HCT116 (cell line): ENCODE measurements at regions not wholly inside any gene's neighbourhood (a gene's known extent, or its start where the extent isn't known, plus 50 kb on each side); places are given as distances from the start of the nearest gene placed in this dataset.

Source experiments
- ATAC-seq: fragments of 200-7000 bp; cut with Tn5 transposase; 2 replicates; pipeline ENCODE4 v1.9.1; 2020; ENCODE audit warnings: mild to moderate bottlenecking, moderate library complexity
- BruUV-seq: library from RNA; stranded (reverse); fragments of 400-500 nt; replicated peaks from 2 replicates; lab custom pipeline; 2021; lab: Mats Ljungman, UMichigan
- CTCF ChIA-PET: fragments of 300-600 bp; sonication (Branson Sonifier 250); formaldehyde crosslinking; loops from one replicate; lab custom pipeline; 2021; ENCODE audit warnings: antibody characterized with exemption; lab: Charles Lee
- POLR2A ChIA-PET: fragments of 300-600, 350-600 bp; sonication (Branson Sonifier 250); formaldehyde crosslinking; loops from one replicate; lab custom pipeline; 2021; ENCODE audit warnings: antibody characterized with exemption; lab: Charles Lee
- RAD21 ChIA-PET, 2 experiments: fragments of 300-600 bp; sonication (Branson Sonifier 250); formaldehyde crosslinking; loops; one replicate each; lab custom pipeline; 2023; ENCODE audit warnings: low total read pairs in 2 of 2; ENCODE audit not compliant: uncharacterized antibody in 2 of 2, unreplicated experiment in 2 of 2, low non-redundant PET in 1 of 2; lab: Charles Lee
- DNase-seq: peaks from one replicate; pipeline ENCODE4 v3.0.0-alpha.2; 2010; ENCODE audit warnings: low read depth, low spot score
- H2AFZ ChIP-seq: fragments of 200-600 bp; shearing (Covaris generic), sonication (generic); 2 replicates; pipeline ENCODE4 v1.6.1; 2017; ENCODE audit warnings: low read depth, mixed run types, mixed read lengths, antibody characterized with exemption, low read length; ENCODE audit not compliant: poor library complexity, severe bottlenecking
- H3K27ac ChIP-seq: 2 replicates; pipeline ENCODE4 v1.5.1; 2012; ENCODE audit warnings: low read depth, low read length
- H3K27me3 ChIP-seq: fragments of 200-600 bp; sonication (generic); 2 replicates; pipeline ENCODE4 v1.6.1; 2016; ENCODE audit warnings: mixed run types, low read length, mixed read lengths; ENCODE audit not compliant: insufficient read depth
- H3K36me3 ChIP-seq, 2 experiments: fragments of 200-500 bp in 1 of 2; fragments of 200-600 bp in 1 of 2; sonication (Bioruptor generic) in 1 of 2; sonication (generic) in 1 of 2; 2 replicates each; pipeline versions ENCODE4 v1.5.1 to v1.6.1; 2014 to 2016; ENCODE audit warnings: low read length in 2 of 2, inconsistent platforms in 1 of 2, mixed read lengths in 1 of 2, mixed run types in 1 of 2; ENCODE audit not compliant: insufficient read depth in 2 of 2, control insufficient read depth in 1 of 2
- H3K4me1 ChIP-seq, 2 experiments: fragments of 200-600 bp in 1 of 2; sonication (generic) in 1 of 2; 2 replicates each; pipeline versions ENCODE4 v1.5.1 to v1.6.1; 2012 to 2017; ENCODE audit warnings: low read length in 2 of 2, inconsistent platforms in 1 of 2, mild to moderate bottlenecking in 1 of 2, mixed read lengths in 1 of 2, mixed run types in 1 of 2, moderate library complexity in 1 of 2; ENCODE audit not compliant: insufficient read depth in 2 of 2, control insufficient read depth in 1 of 2
- H3K4me2 ChIP-seq: fragments of 200-600 bp; sonication (generic); 2 replicates; pipeline ENCODE4 v1.6.1; 2017; ENCODE audit warnings: mixed run types, low read length, mixed read lengths
- H3K4me3 ChIP-seq, 2 experiments: fragments of 200-600 bp in 1 of 2; sonication (generic) in 1 of 2; replicated peaks in 1 of 2; 2 replicates each; pipeline ENCODE4 v1.5.1; 2011 to 2016; ENCODE audit warnings: low read length in 2 of 2, control low read depth in 1 of 2, low read depth in 1 of 2, mild to moderate bottlenecking in 1 of 2, mixed read lengths in 1 of 2, mixed run types in 1 of 2
- H3K79me2 ChIP-seq: fragments of 200-600 bp; sonication (generic); 2 replicates; pipeline ENCODE4 v1.6.1; 2017; ENCODE audit warnings: mild to moderate bottlenecking, mixed run types, low read length, moderate library complexity, mixed read lengths; ENCODE audit not compliant: insufficient read depth
- H3K9ac ChIP-seq: fragments of 200-600 bp; sonication (generic); 2 replicates; pipeline ENCODE4 v1.6.1; 2016; ENCODE audit warnings: low read length, mixed read lengths
- H3K9me2 ChIP-seq: fragments of 200-600 bp; sonication (generic), shearing (Covaris generic); 2 replicates; pipeline ENCODE4 v1.6.1; 2017; ENCODE audit warnings: mixed run types, mild to moderate bottlenecking, moderate library complexity; ENCODE audit not compliant: insufficient read depth
- H3K9me3 ChIP-seq, 2 experiments: fragments of 200-500 bp in 1 of 2; fragments of 200-600 bp in 1 of 2; sonication (Bioruptor generic) in 1 of 2; sonication (generic) in 1 of 2; 2 replicates each; pipeline ENCODE4 v1.6.1; 2014 to 2017; ENCODE audit warnings: low read length in 2 of 2, mixed read lengths in 2 of 2, inconsistent platforms in 1 of 2, low read depth in 1 of 2, mild to moderate bottlenecking in 1 of 2, mixed run types in 1 of 2, moderate library complexity in 1 of 2; ENCODE audit not compliant: control insufficient read depth in 1 of 2, insufficient read depth in 1 of 2
- H4K20me1 ChIP-seq: fragments of 200-600 bp; sonication (generic), shearing (Covaris generic); 2 replicates; pipeline ENCODE4 v1.6.1; 2017; ENCODE audit warnings: mixed run types, mild to moderate bottlenecking, moderate library complexity; ENCODE audit not compliant: insufficient read depth
- CBX3 ChIP-seq: IDR thresholded peaks from 2 replicates; pipeline ENCODE4 v1.6.1; 2012; ENCODE audit warnings: low read depth
- CEBPB ChIP-seq: IDR thresholded peaks from 2 replicates; pipeline ENCODE4 v1.6.1; 2012; ENCODE audit warnings: low read depth
- EGR1 ChIP-seq: IDR thresholded peaks from 2 replicates; pipeline ENCODE4 v1.6.1; 2012; ENCODE audit warnings: low read depth
- ELF1 ChIP-seq: IDR thresholded peaks from 2 replicates; pipeline ENCODE4 v1.6.1; 2012; ENCODE audit warnings: low read depth, borderline replicate concordance
- EZH2 ChIP-seq: fragments of 200-600 bp; sonication (generic); IDR thresholded peaks from 2 replicates; pipeline ENCODE4 v1.6.1; 2017; ENCODE audit warnings: antibody characterized with exemption, mixed run types
- EZH2phosphoT487 ChIP-seq: fragments of 200-600 bp; IDR thresholded peaks from 2 replicates; pipeline ENCODE4 v1.6.1; 2018; ENCODE audit warnings: antibody characterized with exemption, borderline replicate concordance
- SP1 ChIP-seq: IDR thresholded peaks from 2 replicates; pipeline ENCODE4 v1.6.1; 2012; ENCODE audit warnings: low read depth
- SRF ChIP-seq: IDR thresholded peaks from 2 replicates; pipeline ENCODE4 v1.6.1; 2012; ENCODE audit warnings: low read depth
- TCF7L2 ChIP-seq: IDR thresholded peaks from 2 replicates; pipeline ENCODE4 v1.7.0; 2011; ENCODE audit warnings: borderline replicate concordance, inconsistent platforms; ENCODE audit not compliant: insufficient read depth, insufficient read length; ENCODE audit errors: extremely low read depth
- ZFX ChIP-seq: fragments of 450-650 bp; IDR thresholded peaks from 2 replicates; pipeline ENCODE4 v1.6.1; 2017
- ZNF274 ChIP-seq: fragments of 200-500 bp; sonication (Bioruptor generic); IDR thresholded peaks from 2 replicates; pipeline ENCODE4 v1.6.1; 2014; ENCODE audit warnings: mild to moderate bottlenecking, low read depth, low read length, inconsistent platforms
- intact Hi-C: fragments of 100-400 bp; cut with micrococcal nuclease; formaldehyde crosslinking; loops from 2 replicates; pipeline ENCODE4 v1.10.0; 2022
- TF ChIP-seq, protein P1 (sequence below): IDR thresholded peaks from 2 replicates; pipeline ENCODE4 v1.6.1; 2011; ENCODE audit warnings: mild to moderate bottlenecking, low read length, moderate library complexity; ENCODE audit not compliant: insufficient replicate concordance; ENCODE audit errors: extremely low read depth

DNA sequence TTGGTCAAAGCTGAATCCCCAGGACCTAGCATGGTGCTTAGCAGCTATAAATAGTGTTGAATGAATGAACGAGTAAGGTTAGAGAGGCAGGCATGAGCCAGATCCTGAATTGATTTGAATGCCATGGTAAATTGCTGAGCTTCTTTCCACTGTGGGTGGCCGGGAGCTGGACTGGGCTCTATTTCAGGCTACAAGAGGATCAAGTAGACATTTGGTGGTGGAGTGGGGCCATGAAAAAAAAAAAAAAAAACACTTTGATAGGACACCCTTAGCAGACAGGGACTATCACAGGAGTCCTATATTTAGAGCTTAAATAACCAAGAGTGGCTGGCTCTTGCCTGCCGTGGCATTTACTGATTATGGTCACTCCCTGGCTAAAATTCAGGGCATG lies 77.6 kb downstream of the MIAT start:
- ATAC-seq (no peak), DNase-seq (no peak)
- Histone ChIP-seq H3K27me3 (no peaks in the 10 kb centered on the region), H2AFZ (no peak overlapping the region), H3K79me2 (no peaks in the 10 kb centered on the region), H3K4me2 (no peak overlapping the region), H3K36me3 (no peaks in the 10 kb centered on the region), H3K9me2 (no peaks in the 10 kb centered on the region; the same call in 1 of the 2 replicates), H3K4me3 (no peak overlapping the region), H3K27ac (no peak overlapping the region), H4K20me1 (no peaks in the 10 kb centered on the region), H3K4me1 (no peaks in the 10 kb centered on the region), H3K9ac (no peak overlapping the region), H3K9me3 (no peaks in the 10 kb centered on the region)
- ChIA-PET RAD21 (no interaction called here), CTCF (no interaction called here), POLR2A (no interaction called here)
- no TSS peak for BruUV-seq
- no peak for TF ChIP-seq CEBPB
- intact Hi-C loops: no loop called here

DNA sequence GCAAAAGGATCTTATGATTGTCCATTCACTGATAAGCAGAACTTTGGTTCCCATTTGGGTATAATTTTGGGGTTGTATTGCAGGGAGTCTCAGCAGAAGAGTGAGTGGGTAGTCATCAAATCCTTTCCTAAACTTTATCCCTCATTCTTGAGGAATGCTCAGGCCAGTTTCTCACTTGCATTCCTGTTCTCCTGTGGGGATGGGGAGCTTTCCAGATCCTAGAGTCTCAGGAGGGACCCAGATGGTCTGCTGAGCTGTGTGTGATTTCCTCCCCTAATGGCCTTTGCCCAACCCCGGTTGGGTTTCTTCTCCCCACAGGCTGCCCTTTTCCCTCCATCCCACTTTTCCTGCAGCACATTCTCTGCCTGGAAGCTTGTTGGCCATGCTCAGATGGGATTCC lies 79.9 kb downstream of the MIAT start:
- no peak for TF ChIP-seq SRF
- no peak for TF ChIP-seq EZH2
- no peak for TF ChIP-seq ZFX
- TF ChIP-seq TCF7L2: no peak
- no peak for TF ChIP-seq CEBPB
- TF ChIP-seq ELF1: no peak
- TF ChIP-seq EZH2phosphoT487: no peak
- TF ChIP-seq, protein P1, sequence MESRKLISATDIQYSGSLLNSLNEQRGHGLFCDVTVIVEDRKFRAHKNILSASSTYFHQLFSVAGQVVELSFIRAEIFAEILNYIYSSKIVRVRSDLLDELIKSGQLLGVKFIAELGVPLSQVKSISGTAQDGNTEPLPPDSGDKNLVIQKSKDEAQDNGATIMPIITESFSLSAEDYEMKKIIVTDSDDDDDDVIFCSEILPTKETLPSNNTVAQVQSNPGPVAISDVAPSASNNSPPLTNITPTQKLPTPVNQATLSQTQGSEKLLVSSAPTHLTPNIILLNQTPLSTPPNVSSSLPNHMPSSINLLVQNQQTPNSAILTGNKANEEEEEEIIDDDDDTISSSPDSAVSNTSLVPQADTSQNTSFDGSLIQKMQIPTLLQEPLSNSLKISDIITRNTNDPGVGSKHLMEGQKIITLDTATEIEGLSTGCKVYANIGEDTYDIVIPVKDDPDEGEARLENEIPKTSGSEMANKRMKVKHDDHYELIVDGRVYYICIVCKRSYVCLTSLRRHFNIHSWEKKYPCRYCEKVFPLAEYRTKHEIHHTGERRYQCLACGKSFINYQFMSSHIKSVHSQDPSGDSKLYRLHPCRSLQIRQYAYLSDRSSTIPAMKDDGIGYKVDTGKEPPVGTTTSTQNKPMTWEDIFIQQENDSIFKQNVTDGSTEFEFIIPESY: no peak
- no peak for TF ChIP-seq SP1
- TF ChIP-seq CBX3: no peak
- TF ChIP-seq EGR1: no peak
- TF ChIP-seq ZNF274: no peak
- H3K9me2 ChIP-seq: no peaks in the 10 kb centered on the region; the same call in 1 of the 2 replicates
- ChIA-PET RAD21 (no interaction called here), POLR2A (no interaction called here), CTCF (no interaction called here)
- intact Hi-C loops: no loop called here
- no peaks in the 10 kb centered on the region for H3K79me2 ChIP-seq
- ATAC-seq (no peak), DNase-seq (no peak)
- H3K27ac ChIP-seq: no peak overlapping the region
- H3K4me1 ChIP-seq: no peaks in the 10 kb centered on the region
- no peak overlapping the region for H3K4me2 ChIP-seq
- H3K4me3 ChIP-seq: no peak overlapping the region
- no peaks in the 10 kb centered on the region for H3K9me3 ChIP-seq
- no peaks in the 10 kb centered on the region for H4K20me1 ChIP-seq
- no peaks in the 10 kb centered on the region for H3K27me3 ChIP-seq
- H2AFZ ChIP-seq: no peak overlapping the region
- H3K36me3 ChIP-seq: no peaks in the 10 kb centered on the region
- H3K9ac ChIP-seq: no peak overlapping the region
- BruUV-seq: no TSS peak
